HCT116 (cell line): ENCODE measurements at regions not wholly inside any gene's neighbourhood (a gene's known extent, or its start where the extent isn't known, plus 50 kb on each side); places are given as distances from the start of the nearest gene placed in this dataset.

Experiments
- ATAC-seq: fragments of 200-7000 bp; cut with Tn5 transposase; 2 replicates; pipeline ENCODE4 v1.9.1; 2020; ENCODE audit warnings: mild to moderate bottlenecking, moderate library complexity
- BruUV-seq: library from RNA; stranded (reverse); fragments of 400-500 nt; replicated peaks from 2 replicates; lab custom pipeline; 2021; lab: Mats Ljungman, UMichigan
- CTCF ChIA-PET: fragments of 300-600 bp; sonication (Branson Sonifier 250); formaldehyde crosslinking; loops from one replicate; lab custom pipeline; 2021; ENCODE audit warnings: antibody characterized with exemption; lab: Charles Lee
- POLR2A ChIA-PET: fragments of 300-600, 350-600 bp; sonication (Branson Sonifier 250); formaldehyde crosslinking; loops from one replicate; lab custom pipeline; 2021; ENCODE audit warnings: antibody characterized with exemption; lab: Charles Lee
- RAD21 ChIA-PET, 2 experiments: fragments of 300-600 bp; sonication (Branson Sonifier 250); formaldehyde crosslinking; loops; one replicate each; lab custom pipeline; 2023; ENCODE audit warnings: low total read pairs in 2 of 2; ENCODE audit not compliant: uncharacterized antibody in 2 of 2, unreplicated experiment in 2 of 2, low non-redundant PET in 1 of 2; lab: Charles Lee
- DNase-seq: peaks from one replicate; pipeline ENCODE4 v3.0.0-alpha.2; 2010; ENCODE audit warnings: low read depth, low spot score
- H2AFZ ChIP-seq: fragments of 200-600 bp; shearing (Covaris generic), sonication (generic); 2 replicates; pipeline ENCODE4 v1.6.1; 2017; ENCODE audit warnings: low read depth, mixed run types, mixed read lengths, antibody characterized with exemption, low read length; ENCODE audit not compliant: poor library complexity, severe bottlenecking
- H3K27ac ChIP-seq: 2 replicates; pipeline ENCODE4 v1.5.1; 2012; ENCODE audit warnings: low read depth, low read length
- H3K27me3 ChIP-seq: fragments of 200-600 bp; sonication (generic); 2 replicates; pipeline ENCODE4 v1.6.1; 2016; ENCODE audit warnings: mixed run types, low read length, mixed read lengths; ENCODE audit not compliant: insufficient read depth
- H3K36me3 ChIP-seq, 2 experiments: fragments of 200-500 bp in 1 of 2; fragments of 200-600 bp in 1 of 2; sonication (Bioruptor generic) in 1 of 2; sonication (generic) in 1 of 2; 2 replicates each; pipeline versions ENCODE4 v1.5.1 to v1.6.1; 2014 to 2016; ENCODE audit warnings: low read length in 2 of 2, inconsistent platforms in 1 of 2, mixed read lengths in 1 of 2, mixed run types in 1 of 2; ENCODE audit not compliant: insufficient read depth in 2 of 2, control insufficient read depth in 1 of 2
- H3K4me1 ChIP-seq, 2 experiments: fragments of 200-600 bp in 1 of 2; sonication (generic) in 1 of 2; 2 replicates each; pipeline versions ENCODE4 v1.5.1 to v1.6.1; 2012 to 2017; ENCODE audit warnings: low read length in 2 of 2, inconsistent platforms in 1 of 2, mild to moderate bottlenecking in 1 of 2, mixed read lengths in 1 of 2, mixed run types in 1 of 2, moderate library complexity in 1 of 2; ENCODE audit not compliant: insufficient read depth in 2 of 2, control insufficient read depth in 1 of 2
- H3K4me2 ChIP-seq: fragments of 200-600 bp; sonication (generic); 2 replicates; pipeline ENCODE4 v1.6.1; 2017; ENCODE audit warnings: mixed run types, low read length, mixed read lengths
- H3K4me3 ChIP-seq, 2 experiments: fragments of 200-600 bp in 1 of 2; sonication (generic) in 1 of 2; replicated peaks in 1 of 2; 2 replicates each; pipeline ENCODE4 v1.5.1; 2011 to 2016; ENCODE audit warnings: low read length in 2 of 2, control low read depth in 1 of 2, low read depth in 1 of 2, mild to moderate bottlenecking in 1 of 2, mixed read lengths in 1 of 2, mixed run types in 1 of 2
- H3K79me2 ChIP-seq: fragments of 200-600 bp; sonication (generic); 2 replicates; pipeline ENCODE4 v1.6.1; 2017; ENCODE audit warnings: mild to moderate bottlenecking, mixed run types, low read length, moderate library complexity, mixed read lengths; ENCODE audit not compliant: insufficient read depth
- H3K9ac ChIP-seq: fragments of 200-600 bp; sonication (generic); 2 replicates; pipeline ENCODE4 v1.6.1; 2016; ENCODE audit warnings: low read length, mixed read lengths
- H3K9me2 ChIP-seq: fragments of 200-600 bp; sonication (generic), shearing (Covaris generic); 2 replicates; pipeline ENCODE4 v1.6.1; 2017; ENCODE audit warnings: mixed run types, mild to moderate bottlenecking, moderate library complexity; ENCODE audit not compliant: insufficient read depth
- H3K9me3 ChIP-seq, 2 experiments: fragments of 200-500 bp in 1 of 2; fragments of 200-600 bp in 1 of 2; sonication (Bioruptor generic) in 1 of 2; sonication (generic) in 1 of 2; 2 replicates each; pipeline ENCODE4 v1.6.1; 2014 to 2017; ENCODE audit warnings: low read length in 2 of 2, mixed read lengths in 2 of 2, inconsistent platforms in 1 of 2, low read depth in 1 of 2, mild to moderate bottlenecking in 1 of 2, mixed run types in 1 of 2, moderate library complexity in 1 of 2; ENCODE audit not compliant: control insufficient read depth in 1 of 2, insufficient read depth in 1 of 2
- H4K20me1 ChIP-seq: fragments of 200-600 bp; sonication (generic), shearing (Covaris generic); 2 replicates; pipeline ENCODE4 v1.6.1; 2017; ENCODE audit warnings: mixed run types, mild to moderate bottlenecking, moderate library complexity; ENCODE audit not compliant: insufficient read depth
- EGR1 ChIP-seq: IDR thresholded peaks from 2 replicates; pipeline ENCODE4 v1.6.1; 2012; ENCODE audit warnings: low read depth
- FOSL1 ChIP-seq: IDR thresholded peaks from 2 replicates; pipeline ENCODE4 v1.6.1; 2012; ENCODE audit warnings: low read depth
- JUND ChIP-seq: IDR thresholded peaks from 2 replicates; pipeline ENCODE4 v1.6.1; 2012
- TCF7L2 ChIP-seq: IDR thresholded peaks from 2 replicates; pipeline ENCODE4 v1.7.0; 2011; ENCODE audit warnings: borderline replicate concordance, inconsistent platforms; ENCODE audit not compliant: insufficient read depth, insufficient read length; ENCODE audit errors: extremely low read depth
- YY1 ChIP-seq: IDR thresholded peaks from 2 replicates; pipeline ENCODE4 v1.6.1; 2011; ENCODE audit warnings: low read length, low read depth, moderate library complexity, mild to moderate bottlenecking; ENCODE audit not compliant: insufficient replicate concordance; ENCODE audit errors: extremely low read depth
- intact Hi-C: fragments of 100-400 bp; cut with micrococcal nuclease; formaldehyde crosslinking; loops from 2 replicates; pipeline ENCODE4 v1.10.0; 2022
- TF ChIP-seq, protein P1 (sequence below): IDR thresholded peaks from 2 replicates; pipeline ENCODE4 v1.6.1; 2011; ENCODE audit warnings: mild to moderate bottlenecking, low read length, moderate library complexity; ENCODE audit not compliant: insufficient replicate concordance; ENCODE audit errors: extremely low read depth

DNA sequence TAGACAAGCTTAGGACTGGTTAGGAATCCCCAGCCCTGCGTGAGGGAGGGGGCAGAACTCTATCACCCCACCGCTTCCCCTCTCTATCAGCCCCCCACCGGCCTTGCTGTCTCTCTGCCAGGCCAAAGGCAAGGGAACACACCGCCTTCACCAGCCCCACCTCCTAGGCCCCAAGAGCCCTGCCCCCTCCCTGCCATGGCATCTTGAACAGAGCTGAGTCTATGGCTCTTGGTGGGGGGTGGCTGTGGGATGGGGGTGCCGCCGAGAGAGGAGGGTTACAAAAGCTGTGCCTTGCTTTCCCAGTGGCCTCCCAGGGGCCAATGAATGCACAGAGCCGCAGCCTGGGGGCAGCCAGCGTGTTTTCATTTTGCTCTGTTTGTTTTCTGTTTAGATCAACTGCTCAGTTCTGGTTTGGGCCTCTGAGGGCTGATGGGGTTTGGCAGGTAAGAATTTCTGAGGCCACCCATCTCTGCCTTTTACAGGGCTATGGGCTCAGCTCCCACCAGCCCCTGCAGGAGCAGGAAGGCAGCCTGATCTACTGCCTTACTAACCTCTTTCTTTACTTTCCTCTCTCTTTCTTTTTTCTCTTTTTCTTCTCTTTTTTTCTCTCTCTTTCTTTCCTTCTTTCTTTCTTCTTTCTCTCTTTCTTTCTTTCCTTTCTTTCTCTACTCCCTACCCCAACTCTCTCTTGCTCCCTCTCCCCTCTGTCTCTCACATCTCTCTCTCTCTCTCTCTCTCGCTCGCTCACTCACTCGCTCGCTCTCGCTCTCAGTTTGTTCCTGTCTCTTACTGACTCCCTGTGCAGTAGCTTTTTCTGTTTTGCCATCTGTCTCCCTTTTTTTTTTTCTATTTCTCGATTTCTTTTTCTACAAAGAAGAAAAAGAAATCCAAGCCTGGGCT is 128.3 kb downstream of the PJA1 start:
- DNase-seq (no peak), ATAC-seq (no peak)
- Histone ChIP-seq H3K79me2 (no peaks in the 10 kb centered on the region), H3K4me2 (no peak overlapping the region), H3K9me2 (no peaks in the 10 kb centered on the region), H3K27me3 (no peaks in the 10 kb centered on the region), H3K9me3 (no peaks in the 10 kb centered on the region), H4K20me1 (no peaks in the 10 kb centered on the region), H3K4me3 (no peak overlapping the region), H2AFZ (no peak overlapping the region), H3K4me1 (peaks cover 0 to 12% of the 10 kb centered on the region in 2 experiments; a peak in 2 of 4 replicates), H3K27ac (no peak overlapping the region), H3K9ac (no peak overlapping the region), H3K36me3 (no peaks in the 10 kb centered on the region)
- no TSS peak for BruUV-seq
- CTCF ChIA-PET: no interaction called here
- RAD21 ChIA-PET: no interaction called here
- intact Hi-C loops: no loop called here
- TF ChIP-seq JUND (no peak), YY1 (no peak), TCF7L2 (no peak), EGR1 (no peak), FOSL1 (no peak)
- TF ChIP-seq, protein P1, sequence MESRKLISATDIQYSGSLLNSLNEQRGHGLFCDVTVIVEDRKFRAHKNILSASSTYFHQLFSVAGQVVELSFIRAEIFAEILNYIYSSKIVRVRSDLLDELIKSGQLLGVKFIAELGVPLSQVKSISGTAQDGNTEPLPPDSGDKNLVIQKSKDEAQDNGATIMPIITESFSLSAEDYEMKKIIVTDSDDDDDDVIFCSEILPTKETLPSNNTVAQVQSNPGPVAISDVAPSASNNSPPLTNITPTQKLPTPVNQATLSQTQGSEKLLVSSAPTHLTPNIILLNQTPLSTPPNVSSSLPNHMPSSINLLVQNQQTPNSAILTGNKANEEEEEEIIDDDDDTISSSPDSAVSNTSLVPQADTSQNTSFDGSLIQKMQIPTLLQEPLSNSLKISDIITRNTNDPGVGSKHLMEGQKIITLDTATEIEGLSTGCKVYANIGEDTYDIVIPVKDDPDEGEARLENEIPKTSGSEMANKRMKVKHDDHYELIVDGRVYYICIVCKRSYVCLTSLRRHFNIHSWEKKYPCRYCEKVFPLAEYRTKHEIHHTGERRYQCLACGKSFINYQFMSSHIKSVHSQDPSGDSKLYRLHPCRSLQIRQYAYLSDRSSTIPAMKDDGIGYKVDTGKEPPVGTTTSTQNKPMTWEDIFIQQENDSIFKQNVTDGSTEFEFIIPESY: no peak
- POLR2A ChIA-PET: no interaction called here
